HCT116 (cell line): ENCODE measurements at regions not wholly inside any gene's neighbourhood (a gene's known extent, or its start where the extent isn't known, plus 50 kb on each side); places are given as distances from the start of the nearest gene placed in this dataset.

Experiments
- ATAC-seq: fragments of 200-7000 bp; cut with Tn5 transposase; 2 replicates; pipeline ENCODE4 v1.9.1; 2020; ENCODE audit warnings: mild to moderate bottlenecking, moderate library complexity
- BruUV-seq: library from RNA; stranded (reverse); fragments of 400-500 nt; replicated peaks from 2 replicates; lab custom pipeline; 2021; lab: Mats Ljungman, UMichigan
- CTCF ChIA-PET: fragments of 300-600 bp; sonication (Branson Sonifier 250); formaldehyde crosslinking; loops from one replicate; lab custom pipeline; 2021; ENCODE audit warnings: antibody characterized with exemption; lab: Charles Lee
- POLR2A ChIA-PET: fragments of 300-600, 350-600 bp; sonication (Branson Sonifier 250); formaldehyde crosslinking; loops from one replicate; lab custom pipeline; 2021; ENCODE audit warnings: antibody characterized with exemption; lab: Charles Lee
- RAD21 ChIA-PET, 2 experiments: fragments of 300-600 bp; sonication (Branson Sonifier 250); formaldehyde crosslinking; loops; one replicate each; lab custom pipeline; 2023; ENCODE audit warnings: low total read pairs in 2 of 2; ENCODE audit not compliant: uncharacterized antibody in 2 of 2, unreplicated experiment in 2 of 2, low non-redundant PET in 1 of 2; lab: Charles Lee
- DNase-seq: peaks from one replicate; pipeline ENCODE4 v3.0.0-alpha.2; 2010; ENCODE audit warnings: low read depth, low spot score
- H2AFZ ChIP-seq: fragments of 200-600 bp; shearing (Covaris generic), sonication (generic); 2 replicates; pipeline ENCODE4 v1.6.1; 2017; ENCODE audit warnings: low read depth, mixed run types, mixed read lengths, antibody characterized with exemption, low read length; ENCODE audit not compliant: poor library complexity, severe bottlenecking
- H3K27ac ChIP-seq: 2 replicates; pipeline ENCODE4 v1.5.1; 2012; ENCODE audit warnings: low read depth, low read length
- H3K27me3 ChIP-seq: fragments of 200-600 bp; sonication (generic); 2 replicates; pipeline ENCODE4 v1.6.1; 2016; ENCODE audit warnings: mixed run types, low read length, mixed read lengths; ENCODE audit not compliant: insufficient read depth
- H3K36me3 ChIP-seq, 2 experiments: fragments of 200-500 bp in 1 of 2; fragments of 200-600 bp in 1 of 2; sonication (Bioruptor generic) in 1 of 2; sonication (generic) in 1 of 2; 2 replicates each; pipeline versions ENCODE4 v1.5.1 to v1.6.1; 2014 to 2016; ENCODE audit warnings: low read length in 2 of 2, inconsistent platforms in 1 of 2, mixed read lengths in 1 of 2, mixed run types in 1 of 2; ENCODE audit not compliant: insufficient read depth in 2 of 2, control insufficient read depth in 1 of 2
- H3K4me1 ChIP-seq, 2 experiments: fragments of 200-600 bp in 1 of 2; sonication (generic) in 1 of 2; 2 replicates each; pipeline versions ENCODE4 v1.5.1 to v1.6.1; 2012 to 2017; ENCODE audit warnings: low read length in 2 of 2, inconsistent platforms in 1 of 2, mild to moderate bottlenecking in 1 of 2, mixed read lengths in 1 of 2, mixed run types in 1 of 2, moderate library complexity in 1 of 2; ENCODE audit not compliant: insufficient read depth in 2 of 2, control insufficient read depth in 1 of 2
- H3K4me2 ChIP-seq: fragments of 200-600 bp; sonication (generic); 2 replicates; pipeline ENCODE4 v1.6.1; 2017; ENCODE audit warnings: mixed run types, low read length, mixed read lengths
- H3K4me3 ChIP-seq, 2 experiments: fragments of 200-600 bp in 1 of 2; sonication (generic) in 1 of 2; replicated peaks in 1 of 2; 2 replicates each; pipeline ENCODE4 v1.5.1; 2011 to 2016; ENCODE audit warnings: low read length in 2 of 2, control low read depth in 1 of 2, low read depth in 1 of 2, mild to moderate bottlenecking in 1 of 2, mixed read lengths in 1 of 2, mixed run types in 1 of 2
- H3K79me2 ChIP-seq: fragments of 200-600 bp; sonication (generic); 2 replicates; pipeline ENCODE4 v1.6.1; 2017; ENCODE audit warnings: mild to moderate bottlenecking, mixed run types, low read length, moderate library complexity, mixed read lengths; ENCODE audit not compliant: insufficient read depth
- H3K9ac ChIP-seq: fragments of 200-600 bp; sonication (generic); 2 replicates; pipeline ENCODE4 v1.6.1; 2016; ENCODE audit warnings: low read length, mixed read lengths
- H3K9me2 ChIP-seq: fragments of 200-600 bp; sonication (generic), shearing (Covaris generic); 2 replicates; pipeline ENCODE4 v1.6.1; 2017; ENCODE audit warnings: mixed run types, mild to moderate bottlenecking, moderate library complexity; ENCODE audit not compliant: insufficient read depth
- H3K9me3 ChIP-seq, 2 experiments: fragments of 200-500 bp in 1 of 2; fragments of 200-600 bp in 1 of 2; sonication (Bioruptor generic) in 1 of 2; sonication (generic) in 1 of 2; 2 replicates each; pipeline ENCODE4 v1.6.1; 2014 to 2017; ENCODE audit warnings: low read length in 2 of 2, mixed read lengths in 2 of 2, inconsistent platforms in 1 of 2, low read depth in 1 of 2, mild to moderate bottlenecking in 1 of 2, mixed run types in 1 of 2, moderate library complexity in 1 of 2; ENCODE audit not compliant: control insufficient read depth in 1 of 2, insufficient read depth in 1 of 2
- H4K20me1 ChIP-seq: fragments of 200-600 bp; sonication (generic), shearing (Covaris generic); 2 replicates; pipeline ENCODE4 v1.6.1; 2017; ENCODE audit warnings: mixed run types, mild to moderate bottlenecking, moderate library complexity; ENCODE audit not compliant: insufficient read depth
- CBX3 ChIP-seq: IDR thresholded peaks from 2 replicates; pipeline ENCODE4 v1.6.1; 2012; ENCODE audit warnings: low read depth
- EGR1 ChIP-seq: IDR thresholded peaks from 2 replicates; pipeline ENCODE4 v1.6.1; 2012; ENCODE audit warnings: low read depth
- ELF1 ChIP-seq: IDR thresholded peaks from 2 replicates; pipeline ENCODE4 v1.6.1; 2012; ENCODE audit warnings: low read depth, borderline replicate concordance
- EZH2 ChIP-seq: fragments of 200-600 bp; sonication (generic); IDR thresholded peaks from 2 replicates; pipeline ENCODE4 v1.6.1; 2017; ENCODE audit warnings: antibody characterized with exemption, mixed run types
- EZH2phosphoT487 ChIP-seq: fragments of 200-600 bp; IDR thresholded peaks from 2 replicates; pipeline ENCODE4 v1.6.1; 2018; ENCODE audit warnings: antibody characterized with exemption, borderline replicate concordance
- FOSL1 ChIP-seq: IDR thresholded peaks from 2 replicates; pipeline ENCODE4 v1.6.1; 2012; ENCODE audit warnings: low read depth
- JUND ChIP-seq: IDR thresholded peaks from 2 replicates; pipeline ENCODE4 v1.6.1; 2012
- POLR2A ChIP-seq: IDR thresholded peaks from 2 replicates; pipeline ENCODE4 v1.7.0; 2011; ENCODE audit warnings: borderline replicate concordance; ENCODE audit not compliant: insufficient read depth, insufficient read length; ENCODE audit errors: extremely low read depth
- POLR2AphosphoS5 ChIP-seq: IDR thresholded peaks from 2 replicates; pipeline ENCODE4 v1.6.1; 2011; ENCODE audit warnings: mild to moderate bottlenecking, low read depth, low read length, moderate library complexity
- RAD21 ChIP-seq: IDR thresholded peaks from 2 replicates; pipeline ENCODE4 v1.6.1; 2012; ENCODE audit warnings: low read depth, mild to moderate bottlenecking
- SIN3A ChIP-seq: IDR thresholded peaks from 2 replicates; pipeline ENCODE4 v1.6.1; 2012; ENCODE audit warnings: low read depth
- SRF ChIP-seq: IDR thresholded peaks from 2 replicates; pipeline ENCODE4 v1.6.1; 2012; ENCODE audit warnings: low read depth
- TCF7L2 ChIP-seq: IDR thresholded peaks from 2 replicates; pipeline ENCODE4 v1.7.0; 2011; ENCODE audit warnings: borderline replicate concordance, inconsistent platforms; ENCODE audit not compliant: insufficient read depth, insufficient read length; ENCODE audit errors: extremely low read depth
- YY1 ChIP-seq: IDR thresholded peaks from 2 replicates; pipeline ENCODE4 v1.6.1; 2011; ENCODE audit warnings: low read length, low read depth, moderate library complexity, mild to moderate bottlenecking; ENCODE audit not compliant: insufficient replicate concordance; ENCODE audit errors: extremely low read depth
- ZFX ChIP-seq: fragments of 450-650 bp; IDR thresholded peaks from 2 replicates; pipeline ENCODE4 v1.6.1; 2017
- ZNF274 ChIP-seq: fragments of 200-500 bp; sonication (Bioruptor generic); IDR thresholded peaks from 2 replicates; pipeline ENCODE4 v1.6.1; 2014; ENCODE audit warnings: mild to moderate bottlenecking, low read depth, low read length, inconsistent platforms
- intact Hi-C: fragments of 100-400 bp; cut with micrococcal nuclease; formaldehyde crosslinking; loops from 2 replicates; pipeline ENCODE4 v1.10.0; 2022
- TF ChIP-seq, protein P1 (sequence below): IDR thresholded peaks from 2 replicates; pipeline ENCODE4 v1.6.1; 2012
- TF ChIP-seq, protein P2 (sequence below): IDR thresholded peaks from 2 replicates; pipeline ENCODE4 v1.6.1; 2012; ENCODE audit warnings: low read depth
- TF ChIP-seq, protein P3 (sequence below), 3 experiments: fragments of 200-600 bp in 1 of 3; sonication (generic) in 1 of 3; IDR thresholded peaks in 2 of 3; conservative IDR thresholded peaks in 1 of 3; 2 replicates each; pipeline ENCODE4 v1.5.1; 2012 to 2017; ENCODE audit warnings: low read depth in 2 of 3, low read length in 2 of 3, antibody characterized with exemption in 1 of 3, borderline replicate concordance in 1 of 3, control low read depth in 1 of 3, mild to moderate bottlenecking in 1 of 3, mixed read lengths in 1 of 3, mixed run types in 1 of 3, moderate library complexity in 1 of 3; ENCODE audit not compliant: insufficient read depth in 1 of 3

DNA sequence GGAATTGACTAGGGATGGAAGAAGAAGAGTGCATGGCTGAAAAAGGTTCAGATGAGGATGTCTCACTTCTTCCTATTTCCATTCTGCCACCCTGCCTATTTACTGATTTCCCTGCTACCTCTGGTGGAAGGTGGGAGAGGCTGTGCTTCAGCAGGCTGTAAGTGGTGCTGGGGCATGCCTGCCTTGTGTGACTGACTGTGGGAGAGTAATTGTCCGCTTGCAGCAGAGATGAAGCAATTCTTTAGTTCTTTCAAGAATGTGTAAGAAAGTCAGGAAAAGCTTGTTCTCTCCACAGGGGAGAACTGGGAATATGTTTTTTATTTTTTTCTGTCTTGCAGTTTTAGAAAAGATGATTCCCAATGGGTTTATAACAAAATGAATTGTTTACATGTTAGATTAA, 72.5 kb upstream of the NYAP2 start:
- Histone ChIP-seq H3K27ac (no peak overlapping the region), H3K4me3 (no peak overlapping the region), H4K20me1 (no peaks in the 10 kb centered on the region), H3K4me2 (no peak overlapping the region), H3K36me3 (no peaks in the 10 kb centered on the region), H3K27me3 (no peaks in the 10 kb centered on the region), H3K4me1 (no peaks in the 10 kb centered on the region), H3K9me2 (no peaks in the 10 kb centered on the region), H3K9me3 (no peaks in the 10 kb centered on the region), H2AFZ (no peak overlapping the region), H3K9ac (no peak overlapping the region), H3K79me2 (no peaks in the 10 kb centered on the region)
- BruUV-seq = no TSS peak
- no peak for TF ChIP-seq TCF7L2
- no peak for TF ChIP-seq EZH2phosphoT487
- no peak for TF ChIP-seq RAD21
- TF ChIP-seq JUND = no peak
- no peak for TF ChIP-seq ZFX
- TF ChIP-seq YY1 = no peak
- TF ChIP-seq, protein P1, sequence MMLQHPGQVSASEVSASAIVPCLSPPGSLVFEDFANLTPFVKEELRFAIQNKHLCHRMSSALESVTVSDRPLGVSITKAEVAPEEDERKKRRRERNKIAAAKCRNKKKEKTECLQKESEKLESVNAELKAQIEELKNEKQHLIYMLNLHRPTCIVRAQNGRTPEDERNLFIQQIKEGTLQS = no peak
- TF ChIP-seq, protein P2, sequence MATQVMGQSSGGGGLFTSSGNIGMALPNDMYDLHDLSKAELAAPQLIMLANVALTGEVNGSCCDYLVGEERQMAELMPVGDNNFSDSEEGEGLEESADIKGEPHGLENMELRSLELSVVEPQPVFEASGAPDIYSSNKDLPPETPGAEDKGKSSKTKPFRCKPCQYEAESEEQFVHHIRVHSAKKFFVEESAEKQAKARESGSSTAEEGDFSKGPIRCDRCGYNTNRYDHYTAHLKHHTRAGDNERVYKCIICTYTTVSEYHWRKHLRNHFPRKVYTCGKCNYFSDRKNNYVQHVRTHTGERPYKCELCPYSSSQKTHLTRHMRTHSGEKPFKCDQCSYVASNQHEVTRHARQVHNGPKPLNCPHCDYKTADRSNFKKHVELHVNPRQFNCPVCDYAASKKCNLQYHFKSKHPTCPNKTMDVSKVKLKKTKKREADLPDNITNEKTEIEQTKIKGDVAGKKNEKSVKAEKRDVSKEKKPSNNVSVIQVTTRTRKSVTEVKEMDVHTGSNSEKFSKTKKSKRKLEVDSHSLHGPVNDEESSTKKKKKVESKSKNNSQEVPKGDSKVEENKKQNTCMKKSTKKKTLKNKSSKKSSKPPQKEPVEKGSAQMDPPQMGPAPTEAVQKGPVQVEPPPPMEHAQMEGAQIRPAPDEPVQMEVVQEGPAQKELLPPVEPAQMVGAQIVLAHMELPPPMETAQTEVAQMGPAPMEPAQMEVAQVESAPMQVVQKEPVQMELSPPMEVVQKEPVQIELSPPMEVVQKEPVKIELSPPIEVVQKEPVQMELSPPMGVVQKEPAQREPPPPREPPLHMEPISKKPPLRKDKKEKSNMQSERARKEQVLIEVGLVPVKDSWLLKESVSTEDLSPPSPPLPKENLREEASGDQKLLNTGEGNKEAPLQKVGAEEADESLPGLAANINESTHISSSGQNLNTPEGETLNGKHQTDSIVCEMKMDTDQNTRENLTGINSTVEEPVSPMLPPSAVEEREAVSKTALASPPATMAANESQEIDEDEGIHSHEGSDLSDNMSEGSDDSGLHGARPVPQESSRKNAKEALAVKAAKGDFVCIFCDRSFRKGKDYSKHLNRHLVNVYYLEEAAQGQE = no peak
- TF ChIP-seq CBX3 = no peak
- no peak for TF ChIP-seq POLR2AphosphoS5
- TF ChIP-seq EZH2 = no peak
- no peak for TF ChIP-seq EGR1
- TF ChIP-seq ZNF274 = no peak
- TF ChIP-seq FOSL1 = no peak
- no peak for TF ChIP-seq SRF
- no peak for TF ChIP-seq POLR2A
- no peak for TF ChIP-seq ELF1
- no peak for TF ChIP-seq SIN3A
- TF ChIP-seq, protein P3, sequence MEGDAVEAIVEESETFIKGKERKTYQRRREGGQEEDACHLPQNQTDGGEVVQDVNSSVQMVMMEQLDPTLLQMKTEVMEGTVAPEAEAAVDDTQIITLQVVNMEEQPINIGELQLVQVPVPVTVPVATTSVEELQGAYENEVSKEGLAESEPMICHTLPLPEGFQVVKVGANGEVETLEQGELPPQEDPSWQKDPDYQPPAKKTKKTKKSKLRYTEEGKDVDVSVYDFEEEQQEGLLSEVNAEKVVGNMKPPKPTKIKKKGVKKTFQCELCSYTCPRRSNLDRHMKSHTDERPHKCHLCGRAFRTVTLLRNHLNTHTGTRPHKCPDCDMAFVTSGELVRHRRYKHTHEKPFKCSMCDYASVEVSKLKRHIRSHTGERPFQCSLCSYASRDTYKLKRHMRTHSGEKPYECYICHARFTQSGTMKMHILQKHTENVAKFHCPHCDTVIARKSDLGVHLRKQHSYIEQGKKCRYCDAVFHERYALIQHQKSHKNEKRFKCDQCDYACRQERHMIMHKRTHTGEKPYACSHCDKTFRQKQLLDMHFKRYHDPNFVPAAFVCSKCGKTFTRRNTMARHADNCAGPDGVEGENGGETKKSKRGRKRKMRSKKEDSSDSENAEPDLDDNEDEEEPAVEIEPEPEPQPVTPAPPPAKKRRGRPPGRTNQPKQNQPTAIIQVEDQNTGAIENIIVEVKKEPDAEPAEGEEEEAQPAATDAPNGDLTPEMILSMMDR (IDR thresholded peaks at IDR 0.05 in 2 of 3, conservative IDR thresholded peaks at IDR 0.05 in 1 of 3; ENCODE audit: borderline replicate concordance in 1 of 3, insufficient read depth in 1 of 3, low read depth in 2 of 3, low read length in 2 of 3) = no peak
- CTCF ChIA-PET = no interaction called here
- RAD21 ChIA-PET = no interaction called here
- intact Hi-C loops = no loop called here
- ATAC-seq = no peak
- no peak for DNase-seq
- POLR2A ChIA-PET = no interaction called here
